HG03108 (cell line): ENCODE measurements at regions not wholly inside any gene's neighbourhood (a gene's known extent, or its start where the extent isn't known, plus 50 kb on each side); places are given as distances from the start of the nearest gene placed in this dataset.
"Not testable (repeated sequence)": the region's sequence is repeated elsewhere in the genome, so short reads cannot be mapped to it uniquely, and the experiment has no call there.

Experiments used
- ATAC-seq: cut with Tn5 transposase; IDR thresholded peaks from one replicate; pipeline ENCODE4 v1.9.1; 2021; ENCODE audit warnings: moderate library complexity; ENCODE audit not compliant: unreplicated experiment

- ATAC-seq = no peak
Measured at GRCh38 chr3:40877631-40878463, 321.5 kb upstream of the CTNNB1 start.

GRCh38 chr3:40878464-40878905, 320.8 kb upstream of the CTNNB1 start:
- ATAC-seq = no peak

DNA sequence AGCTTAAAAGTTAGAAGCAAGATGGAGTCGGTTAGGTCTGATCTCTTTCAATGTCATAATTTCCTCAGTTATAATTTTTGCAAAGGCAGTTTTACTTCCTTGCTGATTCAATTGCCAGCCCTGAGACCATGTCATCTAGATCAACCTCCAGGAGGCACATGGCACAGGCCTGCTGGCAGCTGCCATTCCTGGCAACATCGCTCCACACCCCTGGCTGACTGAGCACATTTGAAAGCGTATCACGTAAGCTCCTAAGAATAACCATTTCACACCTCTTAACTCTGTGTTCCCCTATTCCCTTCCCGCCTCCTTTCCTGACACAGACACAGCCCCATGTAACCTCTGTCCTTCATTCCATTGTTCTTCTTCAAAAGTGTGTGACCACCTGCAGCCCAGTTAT, 313.9 kb upstream of the CTNNB1 start:
- ATAC-seq = no peak

GRCh38 chr3:40886660-40887425, 312.5 kb upstream of the CTNNB1 start:
- no peak for ATAC-seq

DNA sequence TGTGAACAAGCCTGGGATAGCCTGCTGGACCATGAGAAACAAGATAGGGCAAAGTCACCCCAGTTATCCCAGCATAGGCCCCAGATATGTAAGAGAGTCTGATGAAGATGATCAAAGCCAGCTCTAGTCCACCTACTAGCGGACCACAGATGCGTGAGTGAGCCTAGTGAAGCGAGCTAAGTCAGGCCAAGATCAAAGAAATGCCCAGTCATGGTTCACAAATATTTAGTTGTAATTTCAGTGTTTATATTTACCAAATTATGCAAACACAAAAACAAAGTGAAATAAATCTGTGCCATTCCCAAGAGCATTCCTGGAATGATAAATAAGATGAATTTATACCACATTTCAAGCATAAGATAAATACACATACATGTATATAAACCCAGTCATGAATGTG, 308.1 kb upstream of the CTNNB1 start:
- no peak for ATAC-seq

GRCh38 chr3:40895109-40895508, 304.2 kb upstream of the CTNNB1 start:
- ATAC-seq = no peak

DNA sequence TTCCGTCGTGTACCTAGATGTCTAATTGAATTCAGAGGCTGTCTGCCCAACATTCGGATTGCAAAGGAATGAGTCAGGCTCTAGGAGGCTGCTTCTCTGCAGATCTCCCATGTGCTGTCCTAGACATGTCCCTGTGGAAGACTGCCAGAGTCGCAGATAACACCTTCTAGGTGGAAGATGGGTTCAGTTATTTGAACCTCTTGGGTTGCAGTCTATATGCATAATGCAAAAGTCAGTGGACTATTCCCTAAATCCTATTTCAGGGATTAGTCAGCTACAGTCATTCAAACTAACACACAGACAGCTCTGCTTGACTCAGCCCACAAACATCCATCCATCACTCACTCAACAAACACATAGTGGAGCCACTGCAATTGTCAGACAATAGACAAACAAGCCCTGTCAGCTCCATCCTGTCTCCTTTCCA, 300.0 kb upstream of the CTNNB1 start:
- ATAC-seq = no peak

DNA sequence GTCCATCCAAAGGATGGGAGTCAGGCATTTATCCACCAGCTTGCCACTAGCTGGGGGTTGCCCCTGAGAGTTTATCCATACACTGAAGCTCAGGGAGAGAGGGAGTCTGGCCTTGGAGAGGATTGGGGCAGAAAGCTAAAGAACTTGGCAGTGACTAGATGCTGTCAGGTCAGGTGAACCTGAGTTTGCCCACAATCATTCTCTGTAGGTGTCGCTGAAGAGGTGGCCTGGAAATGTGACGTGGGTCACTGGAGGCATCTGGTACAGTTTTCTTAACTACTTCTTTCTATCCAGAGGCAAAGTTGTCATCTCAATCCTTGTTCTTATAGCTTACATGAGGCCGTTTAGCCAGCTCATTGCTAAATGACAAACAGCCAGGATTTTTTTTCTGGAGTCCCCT, 298.0 kb upstream of the CTNNB1 start:
- ATAC-seq = no peak

DNA sequence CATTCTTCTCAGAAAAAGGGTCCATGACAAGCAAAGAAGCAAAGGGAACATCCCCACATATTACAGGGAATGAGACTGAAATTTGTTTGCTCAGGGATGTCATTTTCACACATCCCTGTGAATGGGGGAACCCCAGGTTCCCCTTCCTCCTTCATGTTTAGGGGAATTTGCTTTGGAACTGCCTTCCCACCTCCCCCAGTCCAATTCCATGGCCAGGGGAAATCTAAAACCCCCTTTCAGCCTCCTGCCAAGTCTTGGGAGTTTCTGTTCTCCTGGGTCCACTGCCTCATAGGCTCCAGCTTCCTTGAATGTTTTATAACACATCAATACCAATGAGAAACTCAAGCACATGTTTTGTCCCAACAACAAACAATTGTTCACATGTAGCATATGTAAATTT, 297.5 kb upstream of the CTNNB1 start:
- ATAC-seq = no peak

GRCh38 chr3:40907907-40908465, 291.3 kb upstream of the CTNNB1 start:
- ATAC-seq = not testable (repeated sequence)

DNA sequence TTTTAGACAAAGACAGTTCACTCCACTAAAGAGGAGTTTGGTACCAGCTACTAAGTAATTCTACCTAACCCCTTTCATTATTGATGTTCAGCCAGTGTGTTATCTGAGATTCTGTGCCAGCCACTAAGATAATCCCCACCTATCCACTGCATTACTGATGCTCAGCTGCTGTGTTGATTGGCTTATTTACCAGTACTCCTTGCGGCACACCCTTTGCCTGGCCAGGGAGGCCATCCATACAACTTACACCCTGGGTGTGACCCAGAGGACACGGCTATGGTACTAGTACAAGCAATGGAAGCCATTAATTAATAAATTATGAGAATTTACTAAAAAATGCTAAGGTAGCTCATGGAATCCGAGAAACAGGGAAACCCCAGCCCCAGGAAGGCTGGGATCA, 290.7 kb upstream of the CTNNB1 start:
- ATAC-seq = no peak

GRCh38 chr3:40911264-40911663, 288.0 kb upstream of the CTNNB1 start:
- no peak for ATAC-seq

DNA sequence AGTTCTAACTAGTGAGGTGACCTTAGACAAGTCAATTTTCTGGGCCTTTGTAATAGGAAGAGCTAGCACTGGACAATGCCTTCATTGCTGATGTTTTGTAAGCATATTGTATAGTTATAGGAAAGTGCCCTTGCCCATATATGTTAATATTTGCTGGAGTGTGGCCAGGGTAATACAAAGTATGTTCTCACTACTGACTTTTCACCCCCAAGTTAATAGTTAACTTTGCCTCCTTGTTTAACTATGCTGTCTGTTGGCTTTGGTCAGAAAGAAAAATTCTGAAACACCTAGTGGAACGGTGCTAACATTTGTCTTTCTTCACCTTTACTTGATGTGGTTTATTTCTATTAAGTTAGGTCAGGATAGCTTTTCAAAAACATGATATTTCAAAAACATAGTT, 287.4 kb upstream of the CTNNB1 start:
- peak; percentile 80 for ATAC-seq

- no peak for ATAC-seq
Measured at GRCh38 chr3:40912461-40912860, 286.8 kb upstream of the CTNNB1 start.

DNA sequence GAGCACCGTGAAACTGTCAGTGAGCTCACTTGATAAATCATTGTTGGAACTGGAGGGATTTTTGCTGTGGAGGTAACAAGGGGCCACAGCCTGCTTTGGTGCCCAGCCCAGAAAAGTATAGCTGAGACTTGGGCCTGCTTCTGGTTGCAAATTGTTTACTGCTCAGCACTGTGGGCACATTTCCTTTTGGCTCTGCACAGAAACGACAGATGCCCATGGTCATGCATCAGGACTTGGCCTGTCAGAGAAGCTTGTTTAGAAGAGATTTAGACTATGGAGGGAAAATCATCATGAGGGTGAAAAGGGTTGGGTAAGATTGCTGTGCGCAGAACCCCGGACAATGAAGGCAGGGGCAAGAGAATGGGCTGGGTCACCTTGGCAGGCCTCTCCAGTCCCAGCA, 286.1 kb upstream of the CTNNB1 start:
- ATAC-seq = no peak

DNA sequence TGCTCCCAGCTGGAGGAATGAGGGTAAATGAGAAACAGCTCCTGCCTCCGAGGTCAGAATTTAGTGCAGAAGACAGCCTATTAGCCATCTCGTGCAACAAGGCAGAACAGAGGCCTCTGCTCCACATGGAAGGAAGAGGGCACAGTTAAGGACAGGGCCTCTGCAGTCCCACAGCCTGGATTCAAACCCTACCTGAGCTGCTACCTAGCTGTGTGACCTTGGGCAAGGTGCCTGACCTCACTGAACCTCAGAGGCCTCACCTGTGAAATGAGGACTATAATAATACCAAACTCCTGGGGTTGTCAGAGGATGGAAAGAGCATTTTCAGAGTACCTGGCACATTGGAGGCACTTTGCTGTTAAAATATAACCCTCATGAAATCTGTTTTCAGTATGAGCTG, 285.7 kb upstream of the CTNNB1 start:
- ATAC-seq = no peak

DNA sequence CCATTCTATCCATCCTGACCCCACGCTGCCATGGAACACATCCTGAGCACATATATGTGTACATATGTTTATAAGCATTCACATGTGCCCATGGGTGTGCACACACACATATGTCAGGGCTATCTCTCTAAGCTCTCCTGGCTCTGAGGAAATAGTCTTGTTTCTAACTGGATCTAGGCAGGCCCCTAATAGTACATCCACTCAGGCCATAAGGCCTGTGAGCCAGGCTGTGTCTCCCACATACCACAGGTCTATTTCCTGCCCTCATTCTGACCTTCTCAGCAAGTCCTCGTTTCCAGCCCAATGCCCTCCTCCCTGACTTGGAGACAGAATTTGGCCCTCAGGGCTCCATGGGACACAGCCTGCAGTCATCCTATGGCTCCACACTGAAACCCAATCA, 284.8 kb upstream of the CTNNB1 start:
- no peak for ATAC-seq

DNA sequence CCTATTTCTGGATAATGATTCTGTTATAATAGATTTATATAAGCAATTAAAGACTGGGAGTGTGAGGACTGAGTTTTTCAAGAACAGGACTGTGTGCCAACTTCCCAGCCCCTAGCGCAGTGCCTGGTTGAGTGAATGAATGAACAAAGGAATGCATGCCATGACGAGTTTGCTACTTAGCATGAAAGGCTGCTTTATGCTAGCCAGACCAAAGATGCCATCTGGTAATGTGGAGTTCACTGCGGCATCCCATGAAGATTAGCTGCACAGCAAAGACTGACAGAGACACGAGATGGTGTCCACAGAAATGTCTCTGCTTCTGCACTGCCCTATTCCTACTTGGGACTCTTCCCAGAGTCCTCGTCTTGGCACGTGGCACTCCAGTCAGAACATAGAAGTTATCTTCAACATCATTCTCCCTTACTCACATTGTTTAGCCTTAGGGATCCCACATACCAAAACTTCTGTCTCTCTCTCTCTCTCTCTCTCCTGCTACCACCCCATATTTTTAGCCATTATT, 283.9 kb upstream of the CTNNB1 start:
- no peak for ATAC-seq

DNA sequence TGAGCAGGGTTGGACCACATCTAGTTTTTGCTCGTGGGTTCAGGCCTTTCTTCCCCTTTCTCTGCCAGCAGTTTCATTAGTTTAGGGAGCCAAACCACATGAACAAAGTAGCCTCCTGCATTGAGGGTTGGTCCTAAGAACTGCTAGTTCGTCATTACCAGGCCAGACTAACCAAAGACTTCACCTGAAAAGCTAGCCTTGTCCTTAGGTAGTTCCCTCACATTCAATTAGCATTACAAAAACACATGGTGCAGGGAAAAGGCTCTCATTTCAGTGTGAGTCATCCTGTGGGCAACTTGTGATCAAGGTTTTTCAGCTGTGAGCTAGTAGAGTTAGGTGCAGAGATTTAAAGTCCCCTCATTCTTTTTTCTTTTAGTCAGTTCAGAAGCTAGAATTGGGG, 279.3 kb upstream of the CTNNB1 start:
- no peak for ATAC-seq

DNA sequence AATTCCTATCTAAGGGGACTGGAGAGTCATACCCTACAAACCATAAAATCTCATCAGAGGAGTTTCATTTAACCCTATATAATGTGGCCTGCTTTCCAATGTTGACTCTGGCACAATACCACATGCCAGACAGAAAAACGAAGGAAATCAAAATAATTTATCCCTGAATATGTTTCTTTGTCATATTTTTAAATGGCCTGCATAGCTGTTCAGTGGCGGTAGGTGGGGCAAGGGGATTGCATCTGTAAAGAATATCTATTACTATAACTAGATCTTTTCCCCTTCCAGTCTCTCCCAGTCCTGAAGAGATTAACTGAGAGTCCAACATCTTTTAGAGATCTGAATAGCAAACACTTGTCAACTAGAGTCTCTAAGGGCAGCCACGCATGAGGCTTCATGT, 278.1 kb upstream of the CTNNB1 start:
- ATAC-seq = no peak

DNA sequence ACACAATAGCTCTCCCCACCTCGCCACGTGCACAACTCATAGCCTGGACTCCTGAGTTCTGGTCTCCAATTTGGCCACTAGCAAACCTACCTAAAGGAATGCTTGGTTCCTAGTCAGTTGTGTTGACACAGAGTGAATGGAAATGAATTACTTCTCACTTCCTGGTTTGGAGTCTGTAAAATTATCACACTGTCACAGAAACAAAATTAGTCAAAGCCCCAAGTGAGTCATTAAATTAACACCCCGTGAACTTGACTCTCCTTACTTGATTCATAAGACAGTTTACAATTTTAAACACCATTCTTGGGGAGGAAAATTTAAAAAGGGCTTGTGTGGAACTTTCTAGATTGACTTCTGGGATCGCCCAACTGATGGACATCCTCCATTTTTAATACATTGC, 276.2 kb upstream of the CTNNB1 start:
- no peak for ATAC-seq

GRCh38 chr3:40923651-40924050, 275.7 kb upstream of the CTNNB1 start:
- ATAC-seq = no peak
